Memory B cell (primary cell): ENCODE measurements at regions not wholly inside any gene's neighbourhood (a gene's known extent, or its start where the extent isn't known, plus 50 kb on each side); places are given as distances from the start of the nearest gene placed in this dataset.

Experiments used
- ATAC-seq: fragments of 150-1000 bp; cut with Tn5 transposase; 2 replicates; pipeline ENCODE4 v1.10.0; 2021; ENCODE audit warnings: low read depth, mild to moderate bottlenecking, moderate library complexity
- DNase-seq, 2 donors: peaks; one replicate each; pipeline ENCODE4 v3.0.0; 2022; ENCODE audit warnings: low spot score in 2 of 2
- H3K27ac Mint-ChIP-seq: one replicate; pipeline ENCODE4 v1.8.0; 2022; ENCODE audit warnings: mild to moderate bottlenecking, moderate library complexity, mixed read lengths
- H3K27me3 Mint-ChIP-seq: one replicate; pipeline ENCODE4 v1.8.0; 2022; ENCODE audit warnings: mixed read lengths
- H3K36me3 Mint-ChIP-seq: one replicate; pipeline ENCODE4 v1.8.0; 2022; ENCODE audit warnings: mild to moderate bottlenecking, mixed read lengths
- H3K4me1 Mint-ChIP-seq: one replicate; pipeline ENCODE4 v1.8.0; 2022; ENCODE audit warnings: mixed read lengths
- H3K4me3 Mint-ChIP-seq: one replicate; pipeline ENCODE4 v1.8.0; 2022; ENCODE audit warnings: mild to moderate bottlenecking, moderate library complexity, mixed read lengths
- H3K9me3 Mint-ChIP-seq: one replicate; pipeline ENCODE4 v1.8.0; 2022; ENCODE audit warnings: mixed read lengths

DNA sequence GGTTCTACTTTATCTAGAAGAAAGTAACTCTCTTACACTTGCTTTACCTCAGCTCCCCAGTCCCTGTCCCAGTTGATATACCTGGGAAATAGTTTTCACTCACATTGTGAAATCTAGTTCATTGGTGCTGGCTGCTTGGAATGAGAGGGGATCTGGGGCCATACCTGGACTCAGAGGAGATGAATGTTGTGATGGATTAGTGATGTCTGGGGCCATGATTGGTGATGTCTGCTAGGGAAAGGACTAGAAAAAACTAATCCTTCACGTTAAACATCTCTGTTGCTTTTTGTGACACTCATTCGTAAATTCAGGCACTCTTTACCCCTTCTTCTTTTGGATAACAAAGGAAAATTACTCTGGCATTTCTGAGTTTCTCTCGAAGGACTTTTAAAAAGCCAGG lies 152.4 kb downstream of the RAB11FIP2 start:
- Mint-ChIP-seq H3K9me3 (peaks cover 7% of the 10 kb centered on the region), H3K27ac (no peak overlapping the region), H3K4me1 (no peaks in the 10 kb centered on the region), H3K27me3 (peaks cover 3% of the 10 kb centered on the region), H3K4me3 (no peak overlapping the region), H3K36me3 (no peaks in the 10 kb centered on the region)
- no peak for ATAC-seq
- DNase-seq: no peak

GRCh38 chr10:117896517-117896916 lies 150.2 kb downstream of the RAB11FIP2 start:
- Mint-ChIP-seq H3K4me1 (no peaks in the 10 kb centered on the region), H3K27me3 (peaks cover 1% of the 10 kb centered on the region), H3K4me3 (no peak overlapping the region), H3K9me3 (peaks cover 5% of the 10 kb centered on the region), H3K36me3 (no peaks in the 10 kb centered on the region), H3K27ac (no peak overlapping the region)
- ATAC-seq (no peak), DNase-seq (no peak)

DNA sequence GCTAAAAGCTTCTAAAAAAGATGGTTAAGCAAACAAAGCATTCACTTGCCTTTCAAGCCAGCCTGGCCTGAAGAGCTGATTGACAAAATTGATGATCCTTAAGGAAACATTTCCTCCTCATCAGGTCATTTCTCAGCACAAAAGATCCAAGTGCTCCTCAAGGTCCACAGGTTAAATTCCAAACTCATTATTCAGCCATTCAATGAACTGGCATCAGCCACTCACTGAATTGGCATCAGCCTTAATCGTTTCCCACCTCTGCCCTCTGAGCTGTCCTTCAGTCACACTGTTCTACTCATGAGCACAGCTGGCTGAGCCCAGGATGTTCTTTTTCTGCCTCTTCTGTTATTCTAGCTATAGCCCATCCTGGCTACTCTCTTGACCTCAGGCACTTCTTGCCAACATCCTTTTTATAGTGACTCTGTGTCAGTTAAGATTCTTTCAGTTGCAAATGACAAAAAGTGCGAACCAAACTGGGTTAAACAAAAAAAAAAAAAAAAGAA lies 147.5 kb downstream of the RAB11FIP2 start:
- H3K27me3 Mint-ChIP-seq: peaks cover 3% of the 10 kb centered on the region
- no peaks in the 10 kb centered on the region for H3K36me3 Mint-ChIP-seq
- no peak overlapping the region for H3K4me3 Mint-ChIP-seq
- H3K27ac Mint-ChIP-seq: no peak overlapping the region
- no peaks in the 10 kb centered on the region for H3K4me1 Mint-ChIP-seq
- no peak for DNase-seq
- ATAC-seq: no peak
- H3K9me3 Mint-ChIP-seq: peaks cover 5% of the 10 kb centered on the region

DNA sequence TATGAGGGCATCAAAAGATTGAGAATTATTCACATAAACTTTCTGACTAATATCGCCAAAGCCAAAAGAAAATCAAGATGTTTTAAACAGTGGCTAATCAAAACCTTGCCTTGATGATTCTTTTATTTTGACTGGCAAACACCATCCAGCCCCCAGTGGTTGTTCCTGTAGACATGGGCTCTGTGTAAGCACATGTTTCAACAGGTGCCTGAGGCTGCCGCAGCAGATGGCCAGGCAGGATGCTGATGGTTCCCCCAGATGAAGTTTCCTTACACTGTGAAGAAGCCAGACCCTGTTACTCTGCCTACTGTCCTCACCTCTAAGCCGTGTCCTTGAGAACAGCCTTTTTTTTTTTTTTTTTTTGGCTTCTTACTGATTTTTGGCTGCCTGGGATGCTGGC lies 146.5 kb downstream of the RAB11FIP2 start:
- Mint-ChIP-seq H3K27ac (no peak overlapping the region), H3K36me3 (no peaks in the 10 kb centered on the region), H3K4me3 (no peak overlapping the region), H3K9me3 (peaks cover 5% of the 10 kb centered on the region), H3K27me3 (peaks cover 7% of the 10 kb centered on the region), H3K4me1 (no peaks in the 10 kb centered on the region)
- no peak for ATAC-seq
- no peak for DNase-seq

- Mint-ChIP-seq H3K27ac (no peak overlapping the region), H3K36me3 (no peaks in the 10 kb centered on the region), H3K9me3 (no peaks in the 10 kb centered on the region), H3K27me3 (peaks cover 13% of the 10 kb centered on the region), H3K4me3 (no peak overlapping the region), H3K4me1 (no peaks in the 10 kb centered on the region)
- ATAC-seq (no peak), DNase-seq (no peak)
Observed at GRCh38 chr10:117903854-117904253, 142.9 kb downstream of the RAB11FIP2 start.

DNA sequence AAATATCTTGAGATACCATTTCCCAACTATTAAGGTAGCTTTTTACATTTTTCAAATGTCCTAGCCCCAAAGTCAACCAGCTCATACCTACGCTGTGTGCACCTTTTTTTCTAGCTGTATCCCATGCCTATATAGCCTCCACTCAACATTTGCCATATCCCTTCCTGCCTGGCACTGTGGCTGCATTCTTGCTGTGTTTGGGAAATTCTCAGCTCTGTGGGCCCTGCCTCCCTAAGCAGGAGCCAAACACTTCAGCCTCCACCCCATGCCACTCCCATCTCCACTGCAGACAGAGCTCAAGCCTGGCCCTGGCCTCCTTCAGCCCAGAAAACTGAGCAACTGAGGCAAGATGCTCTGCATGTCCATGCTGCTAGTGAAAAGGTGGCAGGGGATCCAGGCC lies 141.3 kb downstream of the RAB11FIP2 start:
- Mint-ChIP-seq H3K4me3 (no peak overlapping the region), H3K27ac (no peak overlapping the region), H3K27me3 (peaks cover 13% of the 10 kb centered on the region), H3K4me1 (no peaks in the 10 kb centered on the region), H3K9me3 (no peaks in the 10 kb centered on the region), H3K36me3 (no peaks in the 10 kb centered on the region)
- DNase-seq (no peak), ATAC-seq (no peak)

DNA sequence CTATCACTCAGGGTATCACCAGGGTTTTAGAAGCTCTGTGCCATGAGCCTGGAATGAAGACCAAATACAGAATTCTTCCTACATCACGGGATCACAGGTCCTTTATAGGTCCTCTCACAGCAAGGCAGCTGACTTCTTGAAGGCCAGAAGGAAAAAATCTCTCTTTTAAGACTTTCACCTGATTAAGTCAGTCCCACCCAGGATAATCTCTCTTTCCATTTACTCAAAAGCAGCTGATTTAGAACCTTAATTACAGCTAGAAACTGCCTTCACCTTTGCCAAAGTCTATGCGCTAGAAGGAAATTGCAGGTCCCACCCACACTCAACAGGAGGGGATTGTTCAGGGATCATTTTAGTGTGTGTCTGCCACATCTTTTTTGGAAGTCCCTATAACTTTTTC lies 135.1 kb downstream of the RAB11FIP2 start:
- no peak for ATAC-seq
- peaks cover 11% of the 10 kb centered on the region for H3K27me3 Mint-ChIP-seq

GRCh38 chr10:117914334-117914733 lies 132.4 kb downstream of the RAB11FIP2 start:
- H3K27me3 Mint-ChIP-seq: peaks cover 9% of the 10 kb centered on the region
- no peak overlapping the region for H3K4me3 Mint-ChIP-seq
- H3K9me3 Mint-ChIP-seq: no peaks in the 10 kb centered on the region
- no peaks in the 10 kb centered on the region for H3K36me3 Mint-ChIP-seq
- DNase-seq: no peak
- no peak for ATAC-seq
- H3K4me1 Mint-ChIP-seq: no peaks in the 10 kb centered on the region
- no peak overlapping the region for H3K27ac Mint-ChIP-seq

More for the DNA sequence above, 135.1 kb downstream of the RAB11FIP2 start:
- H3K27ac Mint-ChIP-seq: no peak overlapping the region
- H3K4me1 Mint-ChIP-seq: no peaks in the 10 kb centered on the region
- H3K9me3 Mint-ChIP-seq: no peaks in the 10 kb centered on the region
- DNase-seq: no peak
- H3K4me3 Mint-ChIP-seq: no peak overlapping the region
- H3K36me3 Mint-ChIP-seq: no peaks in the 10 kb centered on the region

- Mint-ChIP-seq H3K27me3 (peaks cover 3% of the 10 kb centered on the region), H3K9me3 (peaks cover 2% of the 10 kb centered on the region), H3K4me1 (no peaks in the 10 kb centered on the region), H3K27ac (no peak overlapping the region), H3K4me3 (no peak overlapping the region), H3K36me3 (no peaks in the 10 kb centered on the region)
- no peak for ATAC-seq
- DNase-seq: no peak
Observed at GRCh38 chr10:117920956-117921355, 125.8 kb downstream of the RAB11FIP2 start.

GRCh38 chr10:117921421-117921820 lies 125.3 kb downstream of the RAB11FIP2 start:
- no peak for ATAC-seq
- peaks cover 2% of the 10 kb centered on the region for H3K9me3 Mint-ChIP-seq
- peaks cover 3% of the 10 kb centered on the region for H3K27me3 Mint-ChIP-seq
- no peak for DNase-seq
- H3K4me3 Mint-ChIP-seq: no peak overlapping the region
- no peaks in the 10 kb centered on the region for H3K4me1 Mint-ChIP-seq
- no peak overlapping the region for H3K27ac Mint-ChIP-seq
- H3K36me3 Mint-ChIP-seq: no peaks in the 10 kb centered on the region

DNA sequence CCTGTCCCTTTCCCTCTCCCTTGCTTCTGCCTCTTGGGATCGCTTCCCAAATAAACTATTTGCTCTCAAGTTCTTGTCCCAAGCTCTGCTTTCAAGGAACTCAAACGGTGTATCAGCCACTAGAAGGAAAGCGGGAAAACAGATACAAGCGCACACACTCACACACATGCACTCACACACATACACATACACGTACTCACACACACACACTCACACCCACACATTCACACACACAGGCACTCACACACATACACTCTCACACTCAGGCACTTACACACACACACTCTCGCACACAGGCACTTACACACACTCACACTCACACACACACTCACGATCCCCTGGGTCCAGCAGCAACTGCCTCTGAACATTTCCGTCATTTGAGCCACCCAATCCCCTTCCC lies 121.9 kb downstream of the RAB11FIP2 start:
- H3K27ac Mint-ChIP-seq: no peak overlapping the region
- no peaks in the 10 kb centered on the region for H3K4me1 Mint-ChIP-seq
- DNase-seq: no peak
- peaks cover 3% of the 10 kb centered on the region for H3K27me3 Mint-ChIP-seq
- no peak overlapping the region for H3K4me3 Mint-ChIP-seq
- no peak for ATAC-seq
- H3K36me3 Mint-ChIP-seq: no peaks in the 10 kb centered on the region
- peaks cover 2% of the 10 kb centered on the region for H3K9me3 Mint-ChIP-seq

DNA sequence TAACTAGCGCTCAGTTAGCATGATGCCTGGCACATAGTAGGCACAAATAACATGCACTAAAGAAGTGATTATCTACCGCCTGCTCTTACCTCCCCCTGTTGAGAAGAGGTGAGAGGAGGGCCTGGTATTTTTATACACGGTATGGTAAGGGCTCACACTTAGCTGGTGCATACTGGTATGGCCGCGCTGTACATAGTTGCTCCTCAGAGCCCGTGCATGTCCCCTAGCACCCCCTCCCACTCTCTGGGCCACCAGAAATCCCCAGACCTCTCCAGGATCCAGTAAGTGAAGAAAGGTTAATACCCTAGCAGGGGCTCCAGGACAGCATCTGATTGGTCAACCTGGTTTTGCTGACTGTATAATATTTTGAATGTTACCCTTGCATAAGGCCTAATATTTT lies 121.4 kb downstream of the RAB11FIP2 start:
- H3K27ac Mint-ChIP-seq: no peak overlapping the region
- H3K4me1 Mint-ChIP-seq: no peaks in the 10 kb centered on the region
- H3K9me3 Mint-ChIP-seq: peaks cover 2% of the 10 kb centered on the region
- H3K4me3 Mint-ChIP-seq: no peak overlapping the region
- ATAC-seq (no peak), DNase-seq (no peak)
- peaks cover 3% of the 10 kb centered on the region for H3K27me3 Mint-ChIP-seq
- H3K36me3 Mint-ChIP-seq: no peaks in the 10 kb centered on the region

DNA sequence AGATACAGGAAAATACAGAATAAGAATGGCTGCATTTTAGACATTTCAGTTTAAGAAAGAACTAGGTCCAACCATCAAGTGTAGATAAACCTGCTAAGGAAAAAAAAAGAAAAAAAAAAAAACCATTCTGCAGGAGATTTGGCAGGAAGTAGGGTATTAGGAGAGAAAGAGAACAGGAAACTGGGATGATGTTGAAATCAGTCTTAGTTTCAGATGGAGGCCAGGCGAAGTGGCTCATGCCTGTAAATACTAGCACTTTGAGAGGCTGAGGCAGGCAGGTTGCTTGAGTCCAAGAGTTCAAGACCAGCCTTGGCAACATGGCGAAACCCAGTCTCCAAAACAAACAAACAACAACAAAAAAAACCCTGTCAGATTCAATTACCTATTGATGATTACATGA lies 120.2 kb downstream of the RAB11FIP2 start:
- no peaks in the 10 kb centered on the region for H3K36me3 Mint-ChIP-seq
- H3K4me3 Mint-ChIP-seq: no peak overlapping the region
- DNase-seq: no peak
- H3K9me3 Mint-ChIP-seq: peaks cover 2% of the 10 kb centered on the region
- no peak overlapping the region for H3K27ac Mint-ChIP-seq
- peaks cover 3% of the 10 kb centered on the region for H3K27me3 Mint-ChIP-seq
- no peaks in the 10 kb centered on the region for H3K4me1 Mint-ChIP-seq
- ATAC-seq: no peak

- Mint-ChIP-seq H3K27me3 (peaks cover 3% of the 10 kb centered on the region), H3K4me3 (no peak overlapping the region), H3K4me1 (no peaks in the 10 kb centered on the region), H3K27ac (no peak overlapping the region), H3K36me3 (no peaks in the 10 kb centered on the region), H3K9me3 (peaks cover 2% of the 10 kb centered on the region)
- no peak for DNase-seq
- no peak for ATAC-seq
Observed at GRCh38 chr10:117927332-117927731, 119.4 kb downstream of the RAB11FIP2 start.

DNA sequence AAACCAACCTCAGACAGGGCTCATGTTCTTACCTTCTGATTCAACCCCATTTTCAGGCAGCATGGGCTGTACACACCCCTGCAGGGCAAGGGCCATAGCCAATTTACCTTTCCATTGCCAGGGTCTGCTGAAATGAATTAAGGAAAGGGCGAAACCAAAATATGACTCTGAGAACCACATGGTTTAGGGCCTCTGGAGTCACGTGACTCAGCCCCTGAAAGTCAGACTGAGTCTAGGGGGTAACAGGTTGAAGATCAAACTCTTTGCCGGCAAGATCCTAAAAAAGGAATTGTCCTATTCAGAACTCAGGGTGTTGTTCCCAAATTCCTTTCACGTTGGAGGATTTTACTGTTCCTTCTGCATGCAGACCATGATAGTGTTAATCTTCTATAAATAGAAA lies 118.9 kb downstream of the RAB11FIP2 start:
- ATAC-seq: no peak
- H3K9me3 Mint-ChIP-seq: peaks cover 4% of the 10 kb centered on the region

More for the DNA sequence above, 118.9 kb downstream of the RAB11FIP2 start:
- H3K4me1 Mint-ChIP-seq: no peaks in the 10 kb centered on the region
- no peaks in the 10 kb centered on the region for H3K36me3 Mint-ChIP-seq
- H3K27me3 Mint-ChIP-seq: peaks cover 3% of the 10 kb centered on the region
- DNase-seq: no peak
- no peak overlapping the region for H3K4me3 Mint-ChIP-seq
- no peak overlapping the region for H3K27ac Mint-ChIP-seq
